ENCODE measurements at regions not wholly inside any gene's neighbourhood (a gene's known extent, or its start where the extent isn't known, plus 50 kb on each side); places are given as distances from the start of the nearest gene placed in this dataset.

DNA sequence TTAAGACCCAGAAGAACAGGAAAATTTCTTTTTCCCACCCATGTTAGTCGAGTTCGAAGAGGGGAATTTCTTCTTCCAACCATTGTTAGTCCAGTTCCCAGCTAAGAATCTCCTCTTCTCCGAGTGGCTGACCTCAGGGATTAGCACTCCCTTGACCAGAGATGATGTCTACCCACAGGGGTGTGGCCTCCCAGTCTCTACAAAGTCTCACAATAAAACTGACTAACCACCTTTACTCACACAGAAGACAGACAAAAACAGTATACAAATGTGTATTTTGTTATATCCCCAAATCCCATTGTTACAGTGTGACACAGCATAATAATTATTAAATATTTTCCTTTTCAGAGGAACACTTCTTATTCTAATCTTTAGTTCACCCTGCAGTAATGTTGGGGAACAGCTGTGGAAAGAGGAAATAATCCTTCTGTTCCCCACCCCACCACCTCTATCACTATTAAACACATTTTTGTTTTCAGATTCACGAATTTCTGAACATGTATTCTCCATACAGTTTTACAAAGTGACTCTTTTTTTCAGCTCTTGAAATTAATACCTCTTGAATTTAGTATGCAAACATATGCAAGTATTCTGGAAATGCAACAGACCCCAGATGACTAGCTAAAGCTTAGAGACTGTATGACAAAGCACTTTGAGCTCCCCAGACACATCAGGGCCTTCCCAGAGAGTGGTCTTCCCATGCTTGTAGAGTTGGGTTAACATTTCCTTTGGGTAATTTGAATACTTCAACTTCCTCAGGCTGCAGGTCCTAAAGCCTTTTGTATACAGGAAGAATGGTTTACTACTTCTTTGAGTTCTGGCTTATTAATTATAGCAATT lies 62.5 kb upstream of the NFKB1 start:
- Histone ChIP-seq H3K4me1 (ENCODE audit: insufficient read depth, low read length) (peaks cover 58% of the 10 kb centered on the region), H2AFZ (ENCODE audit: low read length) (no peak overlapping the region), H3K4me3 (replicated peaks in 1 of 3; ENCODE audit: insufficient read depth in 1 of 3, low read depth in 2 of 3, low read length in 3 of 3) (no peak overlapping the region), H4K20me1 (ENCODE audit: insufficient read depth, low read length) (no peaks in the 10 kb centered on the region), H3K36me3 (replicated peaks in 1 of 2; ENCODE audit: control insufficient read depth in 1 of 2, insufficient read depth in 2 of 2, low read length in 2 of 2) (no peaks in the 10 kb centered on the region), H3K9ac (ENCODE audit: insufficient read depth, low read depth, low read length) (no peak overlapping the region), H3K27me3 (ENCODE audit: control insufficient read depth in 1 of 2, insufficient read depth in 2 of 2, low read length in 2 of 2) (no peaks in the 10 kb centered on the region), H3K4me2 (ENCODE audit: low read depth, low read length) (no peak overlapping the region), H3K27ac (ENCODE audit: extremely low read length, insufficient read depth, low read length) (no peak overlapping the region), H3K79me2 (ENCODE audit: insufficient read depth, low read length) (no peaks in the 10 kb centered on the region), H3K9me3 (ENCODE audit: low read length) (no peaks in the 10 kb centered on the region)
- no peak for FAIRE-seq
- no peak for TF ChIP-seq TSC22D2 (CRISPR knock-in tag; IDR thresholded peaks at IDR 0.05; ENCODE audit: borderline replicate concordance)
- TF ChIP-seq ZNF816 (CRISPR knock-in tag; IDR thresholded peaks at IDR 0.05; ENCODE audit: borderline replicate concordance): no peak
- no peak for TF ChIP-seq KLF11 (CRISPR knock-in tag; IDR thresholded peaks at IDR 0.05)
- TF ChIP-seq, protein P1, sequence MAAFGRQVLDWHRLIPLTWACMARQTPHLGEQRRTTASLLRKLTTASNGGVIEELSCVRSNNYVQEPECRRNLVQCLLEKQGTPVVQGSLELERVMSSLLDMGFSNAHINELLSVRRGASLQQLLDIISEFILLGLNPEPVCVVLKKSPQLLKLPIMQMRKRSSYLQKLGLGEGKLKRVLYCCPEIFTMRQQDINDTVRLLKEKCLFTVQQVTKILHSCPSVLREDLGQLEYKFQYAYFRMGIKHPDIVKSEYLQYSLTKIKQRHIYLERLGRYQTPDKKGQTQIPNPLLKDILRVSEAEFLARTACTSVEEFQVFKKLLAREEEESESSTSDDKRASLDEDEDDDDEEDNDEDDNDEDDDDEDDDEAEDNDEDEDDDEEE (CRISPR knock-in tag; IDR thresholded peaks at IDR 0.05): no peak
- TF ChIP-seq, protein P2, sequence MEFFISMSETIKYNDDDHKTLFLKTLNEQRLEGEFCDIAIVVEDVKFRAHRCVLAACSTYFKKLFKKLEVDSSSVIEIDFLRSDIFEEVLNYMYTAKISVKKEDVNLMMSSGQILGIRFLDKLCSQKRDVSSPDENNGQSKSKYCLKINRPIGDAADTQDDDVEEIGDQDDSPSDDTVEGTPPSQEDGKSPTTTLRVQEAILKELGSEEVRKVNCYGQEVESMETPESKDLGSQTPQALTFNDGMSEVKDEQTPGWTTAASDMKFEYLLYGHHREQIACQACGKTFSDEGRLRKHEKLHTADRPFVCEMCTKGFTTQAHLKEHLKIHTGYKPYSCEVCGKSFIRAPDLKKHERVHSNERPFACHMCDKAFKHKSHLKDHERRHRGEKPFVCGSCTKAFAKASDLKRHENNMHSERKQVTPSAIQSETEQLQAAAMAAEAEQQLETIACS (CRISPR knock-in tag; IDR thresholded peaks at IDR 0.05): no peak
- no peak for TF ChIP-seq RELA (CRISPR knock-in tag; IDR thresholded peaks at IDR 0.05)
- TF ChIP-seq RBM39 (IDR thresholded peaks at IDR 0.05; ENCODE audit: low read depth, low read length, poor library complexity, severe bottlenecking): no peak
- TF ChIP-seq, protein P3, sequence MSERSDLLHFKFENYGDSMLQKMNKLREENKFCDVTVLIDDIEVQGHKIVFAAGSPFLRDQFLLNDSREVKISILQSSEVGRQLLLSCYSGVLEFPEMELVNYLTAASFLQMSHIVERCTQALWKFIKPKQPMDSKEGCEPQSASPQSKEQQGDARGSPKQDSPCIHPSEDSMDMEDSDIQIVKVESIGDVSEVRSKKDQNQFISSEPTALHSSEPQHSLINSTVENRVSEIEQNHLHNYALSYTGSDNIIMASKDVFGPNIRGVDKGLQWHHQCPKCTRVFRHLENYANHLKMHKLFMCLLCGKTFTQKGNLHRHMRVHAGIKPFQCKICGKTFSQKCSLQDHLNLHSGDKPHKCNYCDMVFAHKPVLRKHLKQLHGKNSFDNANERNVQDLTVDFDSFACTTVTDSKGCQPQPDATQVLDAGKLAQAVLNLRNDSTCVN (CRISPR knock-in tag; IDR thresholded peaks at IDR 0.05; ENCODE audit: borderline replicate concordance): no peak
- TF ChIP-seq ZKSCAN1 (IDR thresholded peaks at IDR 0.05; ENCODE audit: low read length): no peak
- no peak for TF ChIP-seq ZNF83 (CRISPR knock-in tag; IDR thresholded peaks at IDR 0.05; ENCODE audit: borderline replicate concordance)
- ChIA-PET CTCF (ENCODE audit: low intra/inter-chr PET ratio, low total read pairs) (interaction anchor here (0.7 kb wide), 1 partner anchor 294 kb away, joined by 3 read pairs; no protein-coding TSS in a partner anchor), POLR2A (no interaction called here)
- no peak for DNase-seq (ENCODE audit: low spot score)
- intact Hi-C loops (cut with micrococcal nuclease; ENCODE audit: unreplicated experiment): no loop called here
- BruUV-seq (replicated peaks): no TSS peak
- ATAC-seq: no peak
- in situ Hi-C loops (cut with HindIII; ENCODE audit: extremely low pct_ligation_motif_present, low pct_unique_long_range_greater_than_20kb): loop anchor here (10.0 kb wide), 2 partner anchors 576 to 656 kb away; partner anchors contain the start of genes BDH2 and SLC9B1
- WGBS (ENCODE audit: low lambda C conversion rate): 86% methylated on average over 4 of the region's 4 CpGs

Measured in HepG2 (cell line).